Epithelial cell of proximal tubule (primary cell): ENCODE measurements at regions not wholly inside any gene's neighbourhood (a gene's known extent, or its start where the extent isn't known, plus 50 kb on each side); places are given as distances from the start of the nearest gene placed in this dataset.

ENCODE experiments used
- DNase-seq: peaks from one replicate; pipeline ENCODE4 v3.0.0-alpha.2; 2011; ENCODE audit warnings: low read depth
- H3K4me3 ChIP-seq: 2 replicates; pipeline ENCODE4 v1.5.1; 2011; ENCODE audit warnings: low read depth, mild to moderate bottlenecking, low read length
- CTCF ChIP-seq: conservative IDR thresholded peaks from 2 replicates; pipeline ENCODE4 v1.5.1; 2012; ENCODE audit warnings: low read depth, mild to moderate bottlenecking, low read length

DNA sequence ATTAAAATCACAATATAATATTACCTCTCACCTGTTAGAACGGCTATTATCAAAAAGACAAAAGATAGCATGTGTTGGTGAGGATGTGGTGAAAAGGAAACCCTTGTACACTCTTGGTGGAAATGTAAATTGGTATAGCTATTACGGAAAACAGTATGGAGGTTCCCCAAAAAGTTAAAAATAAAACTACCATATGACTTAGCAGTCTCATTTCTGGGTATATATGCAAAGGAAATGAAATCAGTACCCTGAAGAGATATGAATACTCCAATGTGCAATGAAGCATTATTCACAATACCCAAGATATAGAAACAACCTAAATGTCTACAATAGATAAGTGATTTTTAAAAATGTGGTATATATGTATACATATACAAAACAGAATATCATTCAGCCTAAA lies 199.9 kb downstream of the SNX18 start:
- TF ChIP-seq CTCF = no peak
- no peak for DNase-seq

DNA sequence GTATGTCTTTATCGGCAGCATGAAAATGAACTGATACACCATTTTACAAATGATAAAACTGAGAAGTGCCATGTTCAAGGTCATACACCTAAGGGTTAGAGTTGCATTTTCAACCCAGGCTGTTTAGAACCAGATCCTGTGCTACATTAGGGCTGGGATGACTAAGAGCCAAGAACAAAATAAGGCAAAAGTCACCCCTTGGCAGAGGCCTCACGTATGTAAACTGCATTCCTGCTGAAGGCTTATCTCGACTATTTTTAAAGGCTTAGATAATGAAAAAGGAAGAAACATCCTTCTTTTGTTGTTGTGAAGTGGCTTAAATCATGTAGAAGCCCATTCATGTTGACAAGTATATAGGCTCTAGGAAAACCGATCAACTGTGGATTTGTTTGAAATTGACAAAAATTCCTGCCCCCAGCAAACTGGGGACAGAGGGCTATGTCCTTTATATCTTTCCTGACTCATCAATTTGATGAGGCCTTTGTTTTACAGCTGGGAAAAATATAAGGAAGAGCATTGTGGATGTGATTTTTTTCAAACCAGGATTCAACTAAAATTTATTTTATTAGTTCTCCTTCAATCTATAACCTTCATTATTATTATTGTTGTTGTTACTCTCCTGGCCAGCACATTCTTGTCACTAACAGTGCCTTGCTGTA lies 196.5 kb downstream of the SNX18 start:
- DNase-seq = no peak
- no peak overlapping the region for H3K4me3 ChIP-seq
- no peak for TF ChIP-seq CTCF

More for the DNA sequence above, 199.9 kb downstream of the SNX18 start:
- H3K4me3 ChIP-seq = no peak overlapping the region

DNA sequence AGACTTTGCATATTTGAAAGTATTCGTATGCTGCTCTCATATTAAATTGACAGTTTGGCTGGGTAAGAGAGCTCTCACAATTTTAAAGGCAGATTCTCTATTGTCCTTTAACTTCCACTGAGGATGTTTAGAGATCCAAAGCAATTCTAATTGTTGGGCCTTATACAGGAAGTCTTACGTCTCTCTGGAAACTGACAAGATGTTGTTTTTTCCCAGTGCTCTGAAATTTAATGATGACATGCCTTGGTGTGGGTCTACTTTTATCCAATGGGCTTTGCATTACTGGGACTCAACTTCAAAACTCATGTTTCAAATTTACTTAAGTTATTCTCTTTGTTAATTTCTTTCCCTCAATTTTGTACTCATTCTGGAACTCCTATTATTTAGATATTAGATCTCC lies 191.5 kb downstream of the SNX18 start:
- TF ChIP-seq CTCF = no peak
- no peak overlapping the region for H3K4me3 ChIP-seq
- no peak for DNase-seq

DNA sequence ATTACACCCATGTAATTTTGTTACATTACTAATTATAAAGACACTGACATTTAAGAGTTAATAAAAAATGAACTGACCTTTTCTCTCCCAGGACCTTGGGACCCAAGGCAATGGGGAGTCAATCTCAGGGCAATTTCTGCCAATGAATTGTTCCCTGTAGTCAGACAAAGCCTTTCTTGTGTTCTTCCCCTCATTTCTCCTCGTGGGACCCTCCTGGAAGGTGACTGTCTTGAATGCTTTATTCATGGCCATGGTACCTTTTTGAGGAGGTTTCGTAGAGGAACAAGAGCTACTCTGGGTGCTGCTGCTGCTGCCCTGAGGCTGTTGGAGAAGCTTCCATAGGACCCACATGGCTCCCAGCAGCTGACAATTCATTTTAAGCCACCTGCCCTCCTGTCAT lies 190.3 kb downstream of the SNX18 start:
- no peak overlapping the region for H3K4me3 ChIP-seq

GRCh38 chr5:54705994-54706653 lies 188.6 kb downstream of the SNX18 start:
- no peak for DNase-seq
- no peak overlapping the region for H3K4me3 ChIP-seq
- no peak for TF ChIP-seq CTCF

More for the DNA sequence above, 190.3 kb downstream of the SNX18 start:
- TF ChIP-seq CTCF = no peak
- DNase-seq = no peak

DNA sequence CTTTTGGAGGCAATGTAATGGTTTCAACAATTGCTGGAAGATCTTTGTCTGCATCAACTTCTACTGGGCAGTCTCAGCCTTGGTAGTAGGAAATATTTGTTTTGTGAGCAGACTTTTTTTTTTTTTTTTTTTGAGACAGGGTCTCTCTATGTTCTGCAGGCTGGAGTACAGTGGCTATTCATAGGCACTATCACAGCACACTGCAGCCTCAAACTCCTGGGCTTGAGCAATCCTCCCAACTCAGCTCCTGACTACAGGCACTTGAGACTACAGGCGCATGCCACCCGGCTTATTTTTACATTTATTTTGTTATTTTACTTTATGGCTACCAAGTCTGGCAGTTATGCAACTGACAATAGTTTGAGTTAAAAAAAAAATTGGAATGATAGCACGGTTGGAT lies 187.3 kb downstream of the SNX18 start:
- DNase-seq = no peak
- no peak overlapping the region for H3K4me3 ChIP-seq
- TF ChIP-seq CTCF = no peak

DNA sequence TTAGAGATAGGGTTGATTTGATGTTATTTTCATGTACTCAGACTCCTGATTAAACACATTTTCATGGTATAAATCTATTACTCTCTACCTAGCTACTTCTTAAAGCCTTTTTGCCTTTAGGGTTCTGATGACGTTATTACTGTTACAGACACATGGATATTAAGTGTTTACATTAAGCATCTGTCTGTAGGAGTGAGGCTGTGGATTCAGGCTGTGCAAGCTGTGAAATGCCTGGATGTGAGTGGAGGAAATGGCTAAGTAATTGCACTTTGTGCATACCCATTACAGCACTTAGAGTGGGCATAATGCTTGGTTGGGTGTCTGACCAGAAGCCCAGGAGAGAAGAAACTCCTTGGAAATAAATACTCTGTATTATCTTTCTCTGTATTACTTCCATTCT lies 186.8 kb downstream of the SNX18 start:
- H3K4me3 ChIP-seq = no peak overlapping the region
- TF ChIP-seq CTCF = no peak
- DNase-seq = no peak
